Stimulated activated CD8-positive, alpha-beta memory T cell treated with anti-CD3 and anti-CD28 coated beads, Interleukin-7, amount 100 ng/mL, for 48 hours (primary cell): ENCODE measurements at regions not wholly inside any gene's neighbourhood (a gene's known extent, or its start where the extent isn't known, plus 50 kb on each side); places are given as distances from the start of the nearest gene placed in this dataset.

Source experiments
- DNase-seq, 2 donors: peaks; one replicate each; pipeline ENCODE4 v3.0.0-alpha.2; 2020; ENCODE audit warnings: low read depth in 1 of 2; ENCODE audit errors: extremely low read depth in 1 of 2

GRCh38 chr3:118548434-118548833, 486.2 kb downstream of the IGSF11 start:
- DNase-seq, result no peak

DNA sequence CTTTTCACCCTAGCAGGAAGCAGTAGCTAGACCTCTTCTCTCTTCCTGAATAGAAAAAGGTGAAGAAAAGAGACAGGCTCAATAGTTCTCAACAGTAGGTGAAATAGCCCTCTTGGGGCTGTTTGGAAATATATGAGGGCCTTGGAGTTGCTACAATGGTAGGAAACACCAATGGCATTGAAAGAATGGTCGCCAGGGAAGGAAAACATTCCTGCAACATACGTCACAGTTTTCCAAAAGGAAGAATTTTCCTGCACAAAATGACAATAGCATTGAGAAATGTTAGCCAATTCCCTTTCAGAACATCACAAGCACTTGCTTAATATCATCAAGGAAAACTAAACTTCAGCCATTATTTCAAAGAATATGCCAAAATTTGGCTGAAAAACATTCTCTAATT, 484.5 kb downstream of the IGSF11 start:
- no peak for DNase-seq

GRCh38 chr3:118550556-118550955, 484.1 kb downstream of the IGSF11 start:
- no peak for DNase-seq

DNA sequence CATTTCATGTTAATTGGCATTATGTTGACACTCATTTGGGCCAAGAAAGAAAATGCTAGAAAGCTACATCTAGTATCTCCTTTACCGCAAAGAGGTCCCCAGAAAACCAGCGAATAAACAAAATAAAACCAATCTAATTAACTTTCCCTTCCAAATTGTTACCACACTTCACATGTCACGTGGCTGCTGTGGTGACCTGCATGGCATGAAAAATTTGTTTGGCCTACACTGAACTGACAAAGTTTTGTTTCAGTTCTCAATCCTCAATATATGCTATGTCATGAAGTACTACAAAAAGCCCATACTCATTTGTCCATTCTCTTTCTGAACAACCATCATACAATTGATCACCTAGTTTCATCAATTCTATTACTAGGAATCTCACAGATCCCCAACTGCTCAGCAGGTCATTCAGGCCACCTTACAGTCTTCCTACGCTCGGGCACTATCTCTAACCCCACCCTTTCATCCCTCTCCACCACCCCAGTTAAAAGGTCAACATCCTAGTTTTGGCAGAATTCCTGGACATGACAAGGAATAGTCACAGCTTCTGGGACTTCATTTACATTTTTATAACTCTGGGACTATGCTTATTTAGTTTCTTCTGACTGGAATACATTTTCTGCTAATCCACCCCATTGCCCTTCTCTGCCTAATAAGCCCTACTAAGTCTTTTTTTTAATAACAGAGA, 480.4 kb downstream of the IGSF11 start:
- no peak for DNase-seq

- DNase-seq, result no peak
Observed at GRCh38 chr3:118556983-118557382, 477.7 kb downstream of the IGSF11 start.

DNA sequence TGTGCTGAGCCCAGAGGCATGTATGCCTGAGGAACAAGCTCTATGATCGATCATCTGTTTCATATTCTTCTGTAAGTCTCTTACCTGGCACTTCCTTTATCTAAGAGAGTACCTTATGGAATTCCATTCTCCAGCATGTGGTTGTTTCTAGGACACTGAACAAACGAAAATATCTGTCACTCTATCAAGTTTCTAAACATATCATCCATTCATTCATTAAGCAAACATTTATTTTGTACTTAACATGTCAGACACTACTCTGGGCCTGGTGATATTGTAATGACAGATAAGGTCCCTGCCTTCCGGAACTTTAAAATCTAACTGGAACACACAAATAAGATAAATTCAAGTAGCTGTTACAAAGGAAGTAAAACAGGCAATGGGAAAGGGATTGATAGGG, 477.1 kb downstream of the IGSF11 start:
- no peak for DNase-seq

- DNase-seq, result no peak
Observed at GRCh38 chr3:118559286-118559685, 475.4 kb downstream of the IGSF11 start.

- DNase-seq, result no peak
Observed at GRCh38 chr3:118564800-118565199, 469.8 kb downstream of the IGSF11 start.

DNA sequence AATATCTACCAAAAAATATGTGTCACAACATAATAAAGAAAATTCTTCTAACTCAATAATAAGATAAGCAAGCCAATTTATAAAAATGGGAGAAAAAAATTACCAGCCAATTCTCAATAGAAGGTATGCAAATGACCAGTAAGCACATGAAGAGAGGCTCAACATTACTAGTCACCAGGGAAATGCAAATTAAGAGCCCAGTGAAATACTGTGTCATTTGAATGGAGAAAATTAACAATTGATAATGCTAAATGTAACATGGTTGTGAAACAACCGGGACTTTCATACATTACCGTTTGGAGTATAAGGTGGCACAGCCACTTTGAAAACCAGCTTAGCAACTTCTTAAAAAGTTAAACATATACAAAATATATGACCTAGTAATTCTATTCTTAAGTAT, 460.7 kb downstream of the IGSF11 start:
- no peak for DNase-seq

DNA sequence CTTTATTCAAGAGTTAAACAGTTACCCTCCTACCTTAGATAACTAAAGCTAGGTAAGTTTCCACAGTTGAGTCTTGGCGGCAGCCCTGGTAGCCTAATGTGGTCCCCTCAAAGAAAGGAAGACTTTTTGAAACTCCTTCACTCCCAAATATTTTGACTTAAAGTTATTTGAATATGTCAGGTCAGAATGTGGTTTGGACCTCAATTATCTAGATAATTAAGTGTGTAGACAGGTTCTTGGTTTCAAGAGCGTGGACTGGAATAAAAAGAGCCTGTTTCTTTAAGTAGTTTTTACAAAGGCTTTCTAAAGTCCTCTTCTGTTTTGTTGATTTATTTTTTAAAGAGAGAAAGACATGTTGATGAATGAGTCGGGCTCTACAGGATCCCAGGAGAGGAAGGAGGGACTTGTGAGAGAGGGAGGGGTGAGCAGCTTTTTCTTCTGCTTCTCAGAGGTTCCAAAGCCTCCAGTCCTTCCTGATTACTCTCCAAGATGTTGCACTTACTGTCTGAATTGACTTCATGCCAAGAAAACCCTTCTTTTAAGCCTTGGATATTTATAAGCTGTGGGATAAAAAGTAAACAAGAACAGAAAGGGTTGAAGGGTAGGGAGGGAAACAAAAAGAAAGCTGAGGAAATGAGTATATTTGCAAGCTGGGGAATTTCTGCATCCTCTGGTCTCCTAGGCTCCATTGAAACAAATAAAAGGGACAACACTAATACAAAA, 457.4 kb downstream of the IGSF11 start:
- no peak for DNase-seq

DNA sequence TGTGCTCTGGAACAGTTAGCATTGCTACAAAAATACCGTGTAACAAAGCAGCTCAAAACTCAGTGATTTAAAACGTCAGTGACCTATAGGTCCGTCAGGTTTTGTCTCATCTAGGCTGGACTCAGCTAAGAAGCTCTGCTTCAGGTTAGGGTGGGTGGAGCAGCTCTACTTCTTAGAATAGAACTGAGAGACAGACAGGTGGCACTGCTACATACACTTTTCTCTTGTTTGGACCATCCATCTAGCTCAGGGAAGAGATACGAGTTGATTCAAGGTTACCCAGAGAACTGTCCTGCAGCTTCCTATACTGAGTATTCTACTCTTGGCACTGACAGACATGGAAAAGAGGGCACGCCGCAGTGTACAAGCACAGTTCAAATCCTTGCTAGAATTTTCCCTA, 456.1 kb downstream of the IGSF11 start:
- DNase-seq, result no peak

DNA sequence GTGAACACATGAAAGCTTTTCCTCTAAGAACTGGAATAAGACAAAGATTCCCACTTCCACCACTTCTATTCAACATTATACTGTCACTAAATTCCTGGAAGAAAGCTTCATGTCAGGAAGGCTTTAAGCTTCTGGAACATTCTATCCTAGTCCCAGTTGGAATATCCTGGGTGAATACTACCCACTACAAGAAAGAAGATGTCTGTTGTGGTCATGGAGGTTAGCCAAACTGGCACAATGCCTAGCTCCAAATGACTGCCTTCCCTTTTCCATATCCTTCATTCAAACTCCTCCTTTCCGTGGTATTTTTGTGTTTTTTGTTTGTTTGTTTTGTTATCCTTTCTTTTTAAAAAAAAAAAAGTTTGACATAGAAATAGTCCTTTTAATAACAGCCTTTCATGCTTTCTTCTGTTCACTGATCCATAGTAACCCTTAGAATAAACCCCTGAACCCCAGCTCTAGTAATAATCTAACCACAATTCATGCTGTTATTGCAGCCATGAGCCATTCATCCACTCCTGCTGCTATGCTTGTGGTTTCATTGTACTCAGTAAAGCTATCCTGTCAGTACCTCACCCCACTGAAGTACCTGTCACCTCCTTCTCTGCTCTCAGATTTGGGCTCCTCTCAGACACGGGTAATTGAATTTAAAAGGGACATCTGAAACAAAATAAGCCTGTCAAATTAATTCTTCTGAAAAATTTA, 447.5 kb downstream of the IGSF11 start:
- no peak for DNase-seq

DNA sequence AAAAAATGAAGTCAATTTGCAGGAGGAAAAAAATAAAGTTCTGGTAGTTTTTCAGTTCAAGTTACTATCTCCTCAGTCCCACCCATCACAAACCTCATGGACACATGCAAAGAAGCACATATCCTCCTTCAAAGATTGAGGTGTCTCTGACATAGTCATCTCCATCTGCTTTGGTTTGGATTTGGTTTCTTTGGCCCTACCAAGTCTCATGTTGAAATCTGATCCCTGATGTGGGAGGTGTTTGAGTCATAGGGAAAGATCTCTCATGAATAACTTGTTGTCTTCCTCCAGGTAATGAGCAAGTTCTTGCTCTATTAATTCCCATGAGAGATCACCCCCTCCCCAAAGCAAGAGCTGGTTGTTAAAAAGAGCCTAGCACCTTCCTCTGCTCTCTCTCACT, 446.8 kb downstream of the IGSF11 start:
- DNase-seq, result no peak

GRCh38 chr3:118593277-118593670, 441.4 kb downstream of the IGSF11 start:
- no peak for DNase-seq

DNA sequence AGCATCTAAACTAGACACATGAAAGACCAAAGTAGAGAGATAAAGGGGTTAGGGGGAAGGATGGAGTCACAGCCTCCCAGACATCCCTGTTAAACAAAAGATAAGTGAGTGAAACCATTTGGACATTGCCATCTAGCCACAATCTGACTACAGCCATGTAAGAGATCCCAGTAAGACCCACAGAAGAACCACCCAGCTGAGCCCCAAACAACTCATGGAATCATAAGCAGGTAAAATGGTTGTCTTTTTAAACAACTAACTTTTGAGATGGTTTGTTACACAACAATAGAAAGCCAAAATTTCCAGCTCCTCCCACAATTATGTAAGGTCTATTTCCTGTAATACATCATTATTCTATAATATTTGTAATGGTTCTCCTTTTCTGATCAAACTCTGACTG, 437.5 kb downstream of the IGSF11 start:
- DNase-seq, result no peak

GRCh38 chr3:118607915-118608820, 426.5 kb downstream of the IGSF11 start:
- no peak for DNase-seq

- DNase-seq, result no peak
Observed at GRCh38 chr3:118618247-118619040, 416.2 kb downstream of the IGSF11 start.

DNA sequence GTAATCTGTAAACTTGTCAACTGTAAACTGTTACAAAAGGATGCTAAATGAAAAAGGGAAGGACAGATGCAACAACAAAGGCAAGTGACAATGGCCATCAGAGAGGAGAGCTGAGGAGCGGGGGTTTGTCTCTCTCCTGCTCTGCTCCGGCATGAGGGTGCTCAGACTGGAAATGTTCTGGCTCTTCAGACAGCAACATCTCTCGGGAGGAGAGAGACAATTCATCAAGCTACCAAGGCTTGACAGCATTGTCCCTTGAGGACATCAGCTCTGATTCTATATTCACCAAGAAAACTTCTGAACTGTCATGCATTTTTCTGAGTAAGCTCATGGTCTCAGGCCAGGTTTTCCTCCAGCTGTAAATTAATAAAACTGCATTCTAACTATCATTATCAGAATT, 408.2 kb downstream of the IGSF11 start:
- DNase-seq, result no peak

DNA sequence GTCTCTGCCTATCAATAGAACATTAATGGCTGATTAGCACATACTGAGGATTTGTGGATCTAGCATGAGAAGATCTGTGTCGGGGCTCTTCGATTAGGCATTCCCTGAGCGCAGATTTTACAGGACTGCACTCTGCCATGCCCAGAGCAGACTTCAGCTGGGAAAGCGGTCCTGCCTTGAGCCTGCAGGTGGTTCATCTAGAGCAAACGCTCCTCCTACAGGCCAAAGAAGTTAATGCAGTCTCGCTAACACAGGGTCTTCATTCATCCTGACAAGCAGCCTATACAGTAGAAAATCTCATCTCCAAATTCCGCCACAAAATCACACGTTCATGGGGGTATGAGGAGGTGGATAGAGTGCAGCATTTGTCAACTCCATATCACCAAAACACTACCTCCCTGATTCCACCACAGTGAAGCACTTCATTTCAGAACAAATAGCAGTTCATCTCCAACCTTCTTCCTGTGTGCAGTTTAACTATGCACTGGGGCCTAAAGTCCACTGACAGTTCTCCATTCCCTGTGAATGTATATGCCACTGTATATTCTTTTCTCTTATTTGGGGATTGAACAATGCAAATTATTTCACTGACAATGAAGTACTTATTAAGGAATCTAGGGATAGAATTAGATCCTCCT, 405.8 kb downstream of the IGSF11 start:
- DNase-seq, result peak in 1 of 2 donors; percentile 5

DNA sequence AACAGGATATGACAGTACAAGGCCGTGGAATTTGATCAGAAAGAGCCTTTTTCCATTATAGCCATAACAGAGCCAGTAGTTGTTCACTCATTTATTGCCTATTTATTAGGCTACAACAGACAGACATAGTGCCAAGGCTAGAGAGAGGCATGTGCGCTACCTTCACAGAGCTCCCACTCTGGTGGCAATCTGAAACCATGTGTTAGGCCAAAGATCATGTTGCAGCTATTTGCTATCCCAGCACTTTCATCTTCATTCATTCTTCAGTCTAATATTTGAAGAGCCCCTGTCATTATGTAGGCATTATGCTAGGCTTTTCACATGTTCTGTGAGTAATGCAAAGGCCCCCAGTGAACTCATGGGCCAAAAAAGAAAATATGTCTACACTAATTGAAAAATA, 404.8 kb downstream of the IGSF11 start:
- no peak for DNase-seq
